Thymus (tissue), 11 donors: ENCODE measurements at regions not wholly inside any gene's neighbourhood (a gene's known extent, or its start where the extent isn't known, plus 50 kb on each side); places are given as distances from the start of the nearest gene placed in this dataset.
A peak's percentile ranks its signal among the peaks of the same experiment; 100 is the strongest.

ENCODE experiments used
- DNase-seq, 9 donors: peaks; one replicate each; pipeline ENCODE4 v3.0.0-alpha.2; 2013; ENCODE audit warnings: low spot score in 9 of 9, low read depth in 6 of 9, missing footprints in 1 of 9
- H3K27ac ChIP-seq, 2 donors: one replicate each; pipeline ENCODE4 v1.5.1; 2013; ENCODE audit warnings: control low read depth in 1 of 2, low read depth in 1 of 2, low read length in 1 of 2, mild to moderate bottlenecking in 1 of 2, moderate library complexity in 1 of 2
- H3K27me3 ChIP-seq, 2 donors: one replicate each; pipeline ENCODE4 v1.5.1; 2013; ENCODE audit warnings: low read length in 1 of 2; ENCODE audit not compliant: control insufficient read depth in 2 of 2, insufficient read depth in 1 of 2
- H3K36me3 ChIP-seq, 2 donors: one replicate each; pipeline ENCODE4 v1.5.1; 2013; ENCODE audit warnings: low read length in 1 of 2, mild to moderate bottlenecking in 1 of 2, moderate library complexity in 1 of 2; ENCODE audit not compliant: control insufficient read depth in 2 of 2, insufficient read depth in 2 of 2
- H3K4me1 ChIP-seq, 2 donors: one replicate each; pipeline ENCODE4 v1.5.1; 2013; ENCODE audit warnings: low read length in 2 of 2; ENCODE audit not compliant: control insufficient read depth in 2 of 2, insufficient read depth in 2 of 2
- H3K4me3 ChIP-seq, 2 donors: one replicate each; pipeline ENCODE4 v1.5.1; 2013; ENCODE audit warnings: low read length in 2 of 2, control low read depth in 1 of 2, mild to moderate bottlenecking in 1 of 2
- H3K9me3 ChIP-seq, 2 donors: one replicate each; pipeline ENCODE4 v1.5.1; 2013; ENCODE audit warnings: low read length in 1 of 2, mild to moderate bottlenecking in 1 of 2; ENCODE audit not compliant: control insufficient read depth in 2 of 2, insufficient read depth in 1 of 2
- WGBS: extraction: QIAGEN DNeasy Blood & Tissue Kit; methylation state at CpG from one replicate; pipeline ENCODE4 v1.1.7; 2013; 5-methylcytosine and 5-hydroxymethylcytosine counted together
- donor health status: healthy.

DNA sequence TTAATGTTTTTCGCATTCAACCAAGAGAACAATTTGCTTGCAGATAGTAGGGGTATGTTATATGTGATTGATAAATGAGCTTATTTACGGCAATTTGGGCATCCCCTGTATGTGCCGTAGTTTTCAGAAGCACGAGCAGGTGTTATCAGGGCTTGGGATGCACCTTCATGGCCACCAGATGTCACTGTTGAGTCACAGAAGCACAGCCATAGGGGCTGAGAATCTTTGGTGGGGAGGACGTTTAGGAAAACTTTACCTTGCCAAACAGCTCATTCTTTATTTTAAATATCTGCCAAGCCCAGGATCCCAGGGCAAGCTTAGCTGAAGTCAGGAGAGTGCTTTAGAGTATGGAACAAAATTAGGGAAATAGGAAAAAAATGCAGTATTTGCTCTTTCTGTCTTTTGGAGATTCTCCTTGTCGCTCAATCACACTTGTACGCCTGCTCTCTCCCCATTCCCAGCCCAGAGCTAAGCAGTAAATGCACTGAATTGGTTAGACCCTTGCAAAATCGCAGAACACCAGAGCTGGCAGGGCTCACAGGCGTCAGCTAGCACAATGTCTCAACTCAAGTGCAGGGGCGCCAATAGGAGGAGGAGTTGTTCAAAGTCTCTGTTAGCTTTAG lies 93.6 kb upstream of the MPHOSPH6 start:
- Histone ChIP-seq H3K9me3 (no peaks in the 10 kb centered on the region), H3K36me3 (no peaks in the 10 kb centered on the region), H3K27me3 (peaks cover 0 to 3% of the 10 kb centered on the region in 2 donors), H3K27ac (no peak overlapping the region), H3K4me3 (no peak overlapping the region), H3K4me1 (no peaks in the 10 kb centered on the region)
- DNase-seq: peak in 8 of 9 donors; percentile 13 to 59 (median 39)
- WGBS: 46% methylated on average over 10 of the region's 10 CpGs

- 93% methylated on average over 3 of the region's 3 CpGs for WGBS
- no peaks in the 10 kb centered on the region for H3K4me1 ChIP-seq
- H3K9me3 ChIP-seq: no peaks in the 10 kb centered on the region
- H3K36me3 ChIP-seq: no peaks in the 10 kb centered on the region
- DNase-seq: no peak
- peaks cover 0 to 3% of the 10 kb centered on the region in 2 donors for H3K27me3 ChIP-seq
- no peak overlapping the region for H3K27ac ChIP-seq
- H3K4me3 ChIP-seq: no peak overlapping the region
These were observed 92.2 kb upstream of the MPHOSPH6 start for GRCh38 chr16:82262244-82262643.

- DNase-seq: no peak
- Histone ChIP-seq H3K4me3 (no peak overlapping the region), H3K36me3 (no peaks in the 10 kb centered on the region), H3K9me3 (no peaks in the 10 kb centered on the region), H3K27ac (no peak overlapping the region), H3K4me1 (no peaks in the 10 kb centered on the region), H3K27me3 (peaks cover 0 to 3% of the 10 kb centered on the region in 2 donors)
- WGBS: 87% methylated on average over 6 of the region's 6 CpGs
These were observed 90.3 kb upstream of the MPHOSPH6 start for GRCh38 chr16:82260212-82260795.

DNA sequence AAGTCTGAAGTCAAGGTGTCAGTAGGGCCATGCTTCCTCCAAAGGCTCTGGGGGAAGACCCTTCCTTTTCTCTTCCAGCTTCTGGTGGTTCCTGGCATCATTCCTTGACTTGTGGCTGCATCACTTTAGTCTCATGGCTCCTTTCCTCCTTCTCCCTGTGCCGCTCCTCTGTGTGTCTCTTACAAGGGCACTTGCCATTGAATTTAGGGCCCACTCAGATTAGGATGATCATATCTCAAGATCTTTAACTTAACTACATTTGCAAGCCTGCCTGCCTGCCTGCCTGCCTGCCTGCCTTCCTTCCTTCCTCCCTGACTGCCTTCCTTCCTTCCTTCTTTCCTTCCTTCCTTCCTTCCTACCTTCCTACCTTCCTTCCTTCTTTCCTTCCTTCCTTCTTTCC lies 89.7 kb upstream of the MPHOSPH6 start:
- H3K36me3 ChIP-seq: no peaks in the 10 kb centered on the region
- no peak overlapping the region for H3K4me3 ChIP-seq
- H3K27ac ChIP-seq: no peak overlapping the region
- no peaks in the 10 kb centered on the region for H3K9me3 ChIP-seq
- peaks cover 0 to 3% of the 10 kb centered on the region in 2 donors for H3K27me3 ChIP-seq
- H3K4me1 ChIP-seq: no peaks in the 10 kb centered on the region
- WGBS: 94% methylated on average over 1 of the region's 1 CpG
- no peak for DNase-seq

GRCh38 chr16:82257990-82258389 lies 88.0 kb upstream of the MPHOSPH6 start:
- Histone ChIP-seq H3K36me3 (no peaks in the 10 kb centered on the region), H3K9me3 (no peaks in the 10 kb centered on the region), H3K4me1 (no peaks in the 10 kb centered on the region), H3K27me3 (no peaks in the 10 kb centered on the region), H3K27ac (no peak overlapping the region), H3K4me3 (no peak overlapping the region)
- WGBS: 91% methylated on average over 7 of the region's 7 CpGs
- no peak for DNase-seq

DNA sequence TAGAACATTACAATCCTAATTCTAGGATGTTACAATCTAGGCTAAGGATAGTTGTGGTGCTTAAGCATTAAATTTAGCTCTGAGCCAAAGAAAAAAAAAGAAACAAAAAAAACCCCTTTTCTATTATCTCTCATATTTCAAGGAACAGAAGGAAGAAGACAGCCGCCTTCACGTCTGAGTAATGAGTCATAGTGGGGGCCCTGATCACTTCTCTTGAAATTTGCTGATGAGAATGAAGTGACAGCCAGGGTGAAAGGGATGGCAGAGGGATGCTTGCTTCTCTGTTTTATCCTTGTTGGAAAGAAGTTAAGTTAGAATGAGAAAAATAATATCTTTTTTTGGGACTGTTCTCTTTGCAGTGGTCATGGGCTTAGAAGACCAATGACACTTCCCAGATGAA lies 82.6 kb upstream of the MPHOSPH6 start:
- DNase-seq: no peak
- no peak overlapping the region for H3K27ac ChIP-seq
- H3K27me3 ChIP-seq: no peaks in the 10 kb centered on the region
- H3K36me3 ChIP-seq: no peaks in the 10 kb centered on the region
- H3K4me1 ChIP-seq: no peaks in the 10 kb centered on the region
- H3K9me3 ChIP-seq: no peaks in the 10 kb centered on the region
- no peak overlapping the region for H3K4me3 ChIP-seq
- WGBS: 78% methylated on average over 2 of the region's 2 CpGs

DNA sequence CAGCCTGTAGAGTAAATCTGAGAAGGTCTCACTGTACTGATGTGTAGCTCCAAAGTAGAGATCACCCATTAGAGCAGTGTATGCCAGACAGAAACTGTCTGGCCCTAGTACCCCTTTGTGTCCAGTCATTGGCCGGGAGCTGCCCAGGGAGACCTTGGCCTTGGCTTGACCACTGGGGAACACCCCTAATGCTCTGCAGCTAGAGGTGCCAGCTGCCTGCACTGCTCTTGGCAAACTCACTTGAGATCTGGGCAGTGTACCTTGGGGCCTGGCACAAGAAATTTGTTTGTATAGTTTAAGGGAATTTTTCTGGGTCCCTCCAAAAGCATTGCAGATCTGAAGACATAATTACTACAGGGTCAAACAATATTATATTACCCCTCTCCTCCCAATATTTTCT lies 78.7 kb upstream of the MPHOSPH6 start:
- H3K27ac ChIP-seq: no peak overlapping the region
- no peaks in the 10 kb centered on the region for H3K27me3 ChIP-seq
- no peak overlapping the region for H3K4me3 ChIP-seq
- H3K9me3 ChIP-seq: no peaks in the 10 kb centered on the region
- no peaks in the 10 kb centered on the region for H3K4me1 ChIP-seq
- WGBS: 94% methylated on average over 1 of the region's 1 CpG
- no peaks in the 10 kb centered on the region for H3K36me3 ChIP-seq
- DNase-seq: no peak

- Histone ChIP-seq H3K4me1 (no peaks in the 10 kb centered on the region), H3K4me3 (no peak overlapping the region), H3K9me3 (no peaks in the 10 kb centered on the region), H3K36me3 (no peaks in the 10 kb centered on the region), H3K27me3 (no peaks in the 10 kb centered on the region), H3K27ac (no peak overlapping the region)
- no peak for DNase-seq
- WGBS: 80% methylated on average over 5 of the region's 5 CpGs
These were observed 78.1 kb upstream of the MPHOSPH6 start for GRCh38 chr16:82248012-82248656.

- H3K27ac ChIP-seq: no peak overlapping the region
- 94% methylated on average over 9 of the region's 9 CpGs for WGBS
- H3K36me3 ChIP-seq: no peaks in the 10 kb centered on the region
- H3K27me3 ChIP-seq: no peaks in the 10 kb centered on the region
- no peaks in the 10 kb centered on the region for H3K4me1 ChIP-seq
- no peaks in the 10 kb centered on the region for H3K9me3 ChIP-seq
- H3K4me3 ChIP-seq: no peak overlapping the region
- DNase-seq: no peak
These were observed 72.2 kb upstream of the MPHOSPH6 start for GRCh38 chr16:82242201-82242600.
